ENCODE measurements at regions not wholly inside any gene's neighbourhood (a gene's known extent, or its start where the extent isn't known, plus 50 kb on each side); places are given as distances from the start of the nearest gene placed in this dataset.

DNA sequence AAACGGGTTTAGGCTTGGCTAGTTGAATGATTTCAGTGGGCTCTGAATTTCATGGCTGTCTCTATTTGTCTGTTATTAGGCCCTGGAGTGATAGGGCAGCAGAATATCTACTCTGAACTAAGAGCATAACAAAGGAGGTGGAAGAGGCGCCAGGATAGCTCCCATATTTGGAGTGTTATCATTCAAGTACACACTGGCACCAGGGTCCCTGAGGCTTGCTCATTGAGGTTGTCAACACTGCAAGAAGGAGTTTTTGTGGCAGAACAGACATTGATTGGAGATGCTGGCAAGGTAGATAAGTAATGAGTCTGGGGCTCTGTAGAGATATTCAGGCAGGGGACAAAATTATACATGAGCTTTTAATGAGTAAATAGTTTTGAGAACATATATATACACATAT is 1748.4 kb downstream of the MRPL39 start:
- H2BK20ac ChIP-seq (ENCODE audit: low read depth, low read length) = no peak overlapping the region
- ChIA-PET POLR2A (ENCODE audit: unreplicated experiment) (no interaction called here), CTCF (no interaction called here)
- no peak overlapping the region for H4K5ac ChIP-seq (ENCODE audit: low read depth, low read length)
- no peak overlapping the region for H3K4me2 ChIP-seq (ENCODE audit: low read depth, low read length)
- no peak overlapping the region for H3K27ac ChIP-seq (ENCODE audit: insufficient read depth, low read length)
- intact Hi-C loops (cut with micrococcal nuclease) (loop anchor here (10.0 kb wide), 2 partner anchors 1456 to 1526 kb away; no protein-coding TSS in a partner anchor), dilution Hi-C loops (cut with HindIII; ENCODE audit: low sequenced_read_pairs, unreplicated experiment) (no loop called here), in situ Hi-C loops (cut with MboI; ENCODE audit: low sequenced_read_pairs) (loop anchor here (25.0 kb wide), 1 partner anchor 653 kb away; no protein-coding TSS in a partner anchor)
- no peaks in the 10 kb centered on the region for H3K4me1 ChIP-seq (ENCODE audit: control insufficient read depth, insufficient read depth, low read length)
- 33% methylated on average over 1 of the region's 2 CpGs; no CpG with 5 or more reads in 1 of the 2 experiments for WGBS, 2 experiments (ENCODE audit: extremely low coverage in 2 of 2, insufficient read length in 1 of 2)
- no peaks in the 10 kb centered on the region for H3K36me3 ChIP-seq (ENCODE audit: control insufficient read depth, insufficient read depth, low read length)
- H2AK5ac ChIP-seq (ENCODE audit: low read depth, low read length) = no peak overlapping the region
- no TSS peak for BruUV-seq (replicated peaks)
- no peak overlapping the region for H2AFZ ChIP-seq (replicated peaks; ENCODE audit: low read length, poor library complexity)
- no peaks in the 10 kb centered on the region for H4K20me1 ChIP-seq (ENCODE audit: insufficient read depth, low read length)
- H3K27me3 ChIP-seq (ENCODE audit: control insufficient read depth, insufficient read depth, low read length) = no peaks in the 10 kb centered on the region
- H2BK120ac ChIP-seq (ENCODE audit: low read depth, low read length) = no peak overlapping the region
- H3K9me1 ChIP-seq (ENCODE audit: insufficient read depth, low read length) = no peaks in the 10 kb centered on the region
- TF ChIP-seq RAD21 (IDR thresholded peaks at IDR 0.05; ENCODE audit: low read length) (no peak), FOS (IDR thresholded peaks at IDR 0.05; ENCODE audit: low read depth, low read length) (no peak), MAZ (IDR thresholded peaks at IDR 0.05; ENCODE audit: borderline replicate concordance, low read depth, low read length) (no peak), CHD1 (IDR thresholded peaks at IDR 0.05; ENCODE audit: low read depth, low read length) (no peak), MXI1 (IDR thresholded peaks at IDR 0.05; ENCODE audit: borderline replicate concordance, low read depth, low read length) (no peak), RFX5 (IDR thresholded peaks at IDR 0.05; ENCODE audit: low read depth, low read length) (no peak), RCOR1 (IDR thresholded peaks at IDR 0.05; ENCODE audit: insufficient replicate concordance, low read length) (no peak), NFE2L2 (IDR thresholded peaks at IDR 0.05; ENCODE audit: low read depth, low read length) (no peak), POLR2A (IDR thresholded peaks at IDR 0.05; ENCODE audit: low read depth, low read length) (no peak), SMC3 (IDR thresholded peaks at IDR 0.05; ENCODE audit: low read depth, low read length) (no peak), BHLHE40 (IDR thresholded peaks at IDR 0.05; ENCODE audit: low read depth, low read length) (no peak), MAFK (IDR thresholded peaks at IDR 0.05; ENCODE audit: low read depth, low read length) (no peak), CEBPB (IDR thresholded peaks at IDR 0.05; ENCODE audit: low read depth, low read length) (no peak)
- TF ChIP-seq, protein P1, sequence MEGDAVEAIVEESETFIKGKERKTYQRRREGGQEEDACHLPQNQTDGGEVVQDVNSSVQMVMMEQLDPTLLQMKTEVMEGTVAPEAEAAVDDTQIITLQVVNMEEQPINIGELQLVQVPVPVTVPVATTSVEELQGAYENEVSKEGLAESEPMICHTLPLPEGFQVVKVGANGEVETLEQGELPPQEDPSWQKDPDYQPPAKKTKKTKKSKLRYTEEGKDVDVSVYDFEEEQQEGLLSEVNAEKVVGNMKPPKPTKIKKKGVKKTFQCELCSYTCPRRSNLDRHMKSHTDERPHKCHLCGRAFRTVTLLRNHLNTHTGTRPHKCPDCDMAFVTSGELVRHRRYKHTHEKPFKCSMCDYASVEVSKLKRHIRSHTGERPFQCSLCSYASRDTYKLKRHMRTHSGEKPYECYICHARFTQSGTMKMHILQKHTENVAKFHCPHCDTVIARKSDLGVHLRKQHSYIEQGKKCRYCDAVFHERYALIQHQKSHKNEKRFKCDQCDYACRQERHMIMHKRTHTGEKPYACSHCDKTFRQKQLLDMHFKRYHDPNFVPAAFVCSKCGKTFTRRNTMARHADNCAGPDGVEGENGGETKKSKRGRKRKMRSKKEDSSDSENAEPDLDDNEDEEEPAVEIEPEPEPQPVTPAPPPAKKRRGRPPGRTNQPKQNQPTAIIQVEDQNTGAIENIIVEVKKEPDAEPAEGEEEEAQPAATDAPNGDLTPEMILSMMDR (conservative IDR thresholded peaks at IDR 0.05; ENCODE audit: low read depth, low read length) = no peak
- TF ChIP-seq, protein P2, sequence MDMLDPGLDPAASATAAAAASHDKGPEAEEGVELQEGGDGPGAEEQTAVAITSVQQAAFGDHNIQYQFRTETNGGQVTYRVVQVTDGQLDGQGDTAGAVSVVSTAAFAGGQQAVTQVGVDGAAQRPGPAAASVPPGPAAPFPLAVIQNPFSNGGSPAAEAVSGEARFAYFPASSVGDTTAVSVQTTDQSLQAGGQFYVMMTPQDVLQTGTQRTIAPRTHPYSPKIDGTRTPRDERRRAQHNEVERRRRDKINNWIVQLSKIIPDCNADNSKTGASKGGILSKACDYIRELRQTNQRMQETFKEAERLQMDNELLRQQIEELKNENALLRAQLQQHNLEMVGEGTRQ (IDR thresholded peaks at IDR 0.05; ENCODE audit: low read depth, low read length) = no peak
- TF ChIP-seq, protein P3, sequence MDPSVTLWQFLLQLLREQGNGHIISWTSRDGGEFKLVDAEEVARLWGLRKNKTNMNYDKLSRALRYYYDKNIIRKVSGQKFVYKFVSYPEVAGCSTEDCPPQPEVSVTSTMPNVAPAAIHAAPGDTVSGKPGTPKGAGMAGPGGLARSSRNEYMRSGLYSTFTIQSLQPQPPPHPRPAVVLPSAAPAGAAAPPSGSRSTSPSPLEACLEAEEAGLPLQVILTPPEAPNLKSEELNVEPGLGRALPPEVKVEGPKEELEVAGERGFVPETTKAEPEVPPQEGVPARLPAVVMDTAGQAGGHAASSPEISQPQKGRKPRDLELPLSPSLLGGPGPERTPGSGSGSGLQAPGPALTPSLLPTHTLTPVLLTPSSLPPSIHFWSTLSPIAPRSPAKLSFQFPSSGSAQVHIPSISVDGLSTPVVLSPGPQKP (IDR thresholded peaks at IDR 0.05; ENCODE audit: borderline replicate concordance, low read depth, low read length) = no peak
- no peak overlapping the region for H3K56ac ChIP-seq (ENCODE audit: extremely low read depth, insufficient read depth, low read length)
- no peak overlapping the region for H3K4ac ChIP-seq (ENCODE audit: low read depth, low read length)
- no peak overlapping the region for H4K8ac ChIP-seq (ENCODE audit: low read depth in 2 of 2, low read length in 2 of 2)
- no peak overlapping the region for H3K9ac ChIP-seq (ENCODE audit: low read depth, low read length)
- peaks cover 8% of the 10 kb centered on the region; the same call in 1 of the 2 replicates for H3K9me3 ChIP-seq (ENCODE audit: control insufficient read depth, insufficient read depth, low read length)
- H2BK15ac ChIP-seq (ENCODE audit: low read depth, low read length) = no peak overlapping the region
- H3K4me3 ChIP-seq (ENCODE audit: insufficient read depth, low read depth, low read length) = no peak overlapping the region
- no peaks in the 10 kb centered on the region for H3K79me1 ChIP-seq (ENCODE audit: low read depth in 1 of 2, low read length in 2 of 2)
- no peak overlapping the region for H3K23ac ChIP-seq (ENCODE audit: low read depth, low read length)
- H4K91ac ChIP-seq (ENCODE audit: insufficient read depth, low read depth, low read length) = no peak overlapping the region
- H2BK5ac ChIP-seq (ENCODE audit: low read depth, low read length, poor library complexity, severe bottlenecking) = no peak overlapping the region
- DNase-seq (no peak), ATAC-seq (ENCODE audit: low read depth) (no peak)
- no peak overlapping the region for H3K14ac ChIP-seq (replicated peaks; ENCODE audit: low read depth, low read length)
- no peak overlapping the region for H3K18ac ChIP-seq (ENCODE audit: low read depth, low read length)
- no peak overlapping the region for H2AK9ac ChIP-seq (replicated peaks; ENCODE audit: low read depth, low read length, poor library complexity)

All from IMR-90 (cell line).